ENCODE measurements at regions not wholly inside any gene's neighbourhood (a gene's known extent, or its start where the extent isn't known, plus 50 kb on each side); places are given as distances from the start of the nearest gene placed in this dataset.

DNA sequence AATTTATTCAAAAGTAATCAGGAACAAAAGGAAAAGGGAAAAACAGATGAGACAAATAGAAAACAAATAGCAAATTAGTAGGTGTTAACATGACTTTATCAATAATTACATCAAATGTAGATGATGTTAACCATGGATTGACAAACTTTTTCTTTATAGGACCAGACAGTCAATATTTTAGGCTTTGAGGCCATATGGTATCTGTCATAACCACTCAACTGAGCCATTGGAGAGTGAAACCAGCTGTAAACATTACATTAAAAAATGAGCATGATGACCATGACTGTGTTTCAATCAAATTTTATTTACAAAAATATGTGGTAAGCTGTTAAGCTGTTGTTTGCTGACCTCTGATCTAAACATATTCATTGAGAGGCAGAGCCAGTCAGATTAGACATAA is 118.5 kb upstream of the NWD2 start:
- DNase-seq = no peak

DNA sequence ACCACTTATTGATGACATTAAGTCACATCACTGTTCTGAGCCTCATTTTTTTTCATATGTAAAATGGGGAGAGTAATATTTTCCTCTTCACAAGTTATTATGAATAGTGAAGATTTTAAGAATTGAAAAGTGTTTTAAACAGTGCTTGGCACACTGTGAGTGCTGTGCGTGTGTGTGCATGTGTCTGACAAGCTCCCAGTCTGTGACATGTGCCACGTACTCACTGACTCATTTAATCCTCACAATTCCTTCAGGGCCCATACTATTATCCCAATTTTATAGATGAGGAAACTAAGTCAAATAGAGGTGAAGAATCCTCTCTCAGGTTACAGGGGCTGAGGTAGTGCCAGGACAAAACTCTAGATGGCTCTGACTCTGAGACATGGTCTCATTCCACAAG is 114.1 kb upstream of the NWD2 start:
- no peak for DNase-seq

DNA sequence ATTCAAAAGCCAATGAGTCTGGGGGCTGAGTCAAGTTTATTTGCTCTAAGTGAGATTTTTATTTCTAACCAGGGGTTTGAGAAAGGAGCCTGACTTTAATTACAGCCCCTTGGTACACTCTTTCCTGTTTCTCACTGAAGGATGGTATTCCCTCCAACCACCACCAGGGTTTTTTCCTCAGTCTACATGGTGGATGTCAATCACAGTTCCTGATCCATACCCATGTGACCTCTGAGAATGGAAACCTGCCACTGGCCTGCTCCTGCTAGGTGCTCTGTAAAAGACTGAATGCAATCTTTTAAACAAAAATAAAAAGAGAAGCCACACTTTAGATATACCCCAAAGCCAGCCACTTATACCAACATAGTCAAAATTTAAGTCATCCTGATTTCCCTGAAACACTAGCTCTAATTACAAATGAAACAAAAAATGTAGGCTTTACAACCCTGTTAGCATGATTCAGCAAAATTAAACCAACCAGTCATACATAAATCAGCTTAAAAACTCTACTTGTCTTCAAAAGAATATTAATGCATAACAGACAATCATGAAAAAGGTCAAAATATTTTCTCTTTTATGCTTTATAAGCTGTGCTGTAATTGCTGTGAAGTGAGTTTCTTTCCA is 112.1 kb upstream of the NWD2 start:
- no peak for DNase-seq

DNA sequence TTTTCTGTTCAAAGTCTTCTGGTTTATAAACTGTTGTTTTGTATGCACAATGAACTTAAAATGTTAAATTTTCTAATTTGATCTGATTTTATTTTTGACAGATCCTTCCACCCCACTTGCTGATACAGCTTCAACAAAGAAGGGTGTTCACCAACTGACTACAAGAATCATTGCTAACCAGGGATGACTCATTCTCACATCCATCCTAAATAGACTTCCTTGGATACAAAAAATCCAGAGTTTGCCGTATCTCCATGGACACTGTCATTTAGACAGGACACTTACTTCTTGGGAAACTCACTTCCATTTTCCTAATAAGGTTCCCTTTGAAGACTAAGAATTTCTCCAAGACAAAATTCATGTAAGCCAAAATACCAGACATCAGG is 111.6 kb upstream of the NWD2 start:
- no peak for DNase-seq

DNA sequence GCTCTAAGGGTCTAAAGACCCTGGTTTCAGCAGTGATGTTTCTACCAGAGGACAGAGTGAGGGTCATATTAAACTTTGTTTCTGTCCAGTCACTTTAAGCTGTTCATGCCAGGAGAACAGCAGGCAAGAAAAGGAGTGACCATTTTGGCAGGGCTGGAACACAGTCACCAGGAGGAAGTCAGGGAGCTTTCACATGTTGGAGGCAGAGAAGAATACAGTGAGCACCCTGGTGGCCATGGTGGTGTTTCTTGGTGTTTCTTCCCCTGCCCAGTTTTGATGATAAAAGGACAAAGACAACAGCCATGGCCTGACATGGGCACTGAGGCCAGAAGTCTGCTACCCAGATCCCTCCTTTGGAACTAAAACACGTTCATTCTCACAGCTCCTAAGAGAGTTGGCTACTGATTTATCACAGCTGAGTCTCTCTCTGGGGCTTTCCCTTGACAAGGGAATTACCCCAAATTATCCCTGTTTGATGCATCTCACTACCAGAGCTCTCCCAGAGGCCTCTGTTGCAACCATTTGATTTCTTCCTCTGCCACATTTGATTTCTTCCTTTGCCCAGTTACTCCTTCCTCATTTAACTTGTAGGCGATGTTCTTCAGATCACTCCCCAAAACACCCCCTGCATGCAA is 106.4 kb upstream of the NWD2 start:
- DNase-seq = no peak

DNA sequence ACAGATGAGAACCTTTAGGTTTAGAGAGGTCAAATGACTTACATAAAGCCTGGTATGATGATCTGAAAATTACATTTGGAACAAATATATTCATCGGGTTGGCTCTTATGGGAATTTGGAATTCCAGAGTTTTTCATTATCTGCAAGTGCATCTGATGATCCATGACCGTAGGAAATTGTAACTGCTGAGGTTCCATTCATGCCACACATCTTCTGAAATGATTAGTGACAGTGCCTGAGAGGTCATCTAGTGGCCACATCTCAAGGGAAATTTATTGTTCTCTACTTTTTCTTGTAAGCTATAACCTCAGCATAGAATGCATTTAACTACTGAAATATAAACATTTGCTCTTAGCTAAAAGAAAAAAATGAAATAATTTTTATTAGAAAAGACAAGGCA is 105.8 kb upstream of the NWD2 start:
- no peak for DNase-seq

DNA sequence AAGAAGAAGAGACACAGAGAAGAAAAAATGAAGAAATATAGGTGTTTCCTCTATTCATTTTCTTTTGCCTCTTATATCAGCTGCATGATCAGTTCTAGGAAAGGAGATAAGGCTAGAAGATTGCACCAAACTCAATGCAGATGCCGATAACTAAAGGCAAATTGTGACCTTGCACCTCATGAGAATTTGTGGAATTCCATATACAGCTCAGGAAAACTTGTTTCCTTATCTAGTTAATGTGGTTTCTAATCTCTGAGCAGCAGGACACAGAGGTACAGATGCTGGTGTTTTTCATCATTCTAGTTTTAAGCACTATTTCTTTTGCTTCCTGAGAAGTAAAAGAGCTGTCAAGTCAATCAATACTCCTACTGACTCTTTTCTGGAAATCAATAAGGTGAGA is 104.6 kb upstream of the NWD2 start:
- no peak for DNase-seq

DNA sequence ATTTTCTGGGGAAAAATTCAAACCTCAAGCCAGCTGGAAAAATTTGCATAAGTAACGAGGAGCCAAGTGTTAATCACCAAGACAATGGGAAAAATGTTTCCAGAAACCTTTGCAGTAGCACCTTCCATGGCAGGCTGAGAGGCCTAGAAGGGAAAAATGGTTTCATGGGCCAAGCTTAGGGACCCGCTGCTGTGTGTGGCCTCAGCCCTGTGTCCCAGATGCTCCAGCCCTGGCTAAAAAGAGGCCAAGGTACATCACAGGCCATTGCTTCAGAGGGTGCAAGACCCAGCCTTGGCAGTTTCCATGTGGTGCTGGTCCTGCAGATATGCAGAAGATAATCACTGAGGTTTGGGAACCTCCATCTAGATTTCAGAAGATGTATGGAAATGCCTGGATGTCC is 98.3 kb upstream of the NWD2 start:
- DNase-seq = no peak

DNA sequence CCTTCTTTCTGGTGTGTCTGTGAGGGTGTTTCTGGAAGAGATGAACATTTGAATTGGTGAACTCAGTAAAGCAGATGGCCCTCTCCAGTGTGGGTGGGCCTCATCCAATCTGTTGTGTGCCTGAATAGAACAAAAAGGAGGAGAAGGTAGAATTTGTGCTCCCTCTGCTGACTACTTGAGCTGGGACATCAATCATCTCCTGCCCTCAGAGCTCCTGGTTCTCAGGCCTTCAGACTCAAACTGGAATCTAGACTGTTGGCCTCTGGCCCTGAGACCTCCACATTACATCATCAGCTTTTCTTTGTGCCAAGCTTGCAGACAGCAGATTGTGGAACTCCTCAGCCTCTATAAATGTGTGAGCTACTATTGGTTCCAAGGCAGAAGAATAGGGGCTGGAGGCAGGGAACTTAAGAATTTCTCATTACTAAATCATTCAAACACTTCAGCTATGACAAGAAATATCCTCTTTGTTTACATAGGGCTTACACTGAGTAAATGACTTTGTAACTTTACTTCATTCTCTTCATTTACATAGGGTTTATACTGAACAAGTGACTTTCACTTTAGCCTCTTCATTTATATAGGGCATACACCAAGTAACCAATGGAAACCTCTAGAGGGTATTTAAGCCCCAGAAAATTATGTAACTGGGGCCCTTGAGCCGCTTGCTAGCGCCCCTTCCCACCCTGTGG is 86.9 kb upstream of the NWD2 start:
- no peak for DNase-seq

DNA sequence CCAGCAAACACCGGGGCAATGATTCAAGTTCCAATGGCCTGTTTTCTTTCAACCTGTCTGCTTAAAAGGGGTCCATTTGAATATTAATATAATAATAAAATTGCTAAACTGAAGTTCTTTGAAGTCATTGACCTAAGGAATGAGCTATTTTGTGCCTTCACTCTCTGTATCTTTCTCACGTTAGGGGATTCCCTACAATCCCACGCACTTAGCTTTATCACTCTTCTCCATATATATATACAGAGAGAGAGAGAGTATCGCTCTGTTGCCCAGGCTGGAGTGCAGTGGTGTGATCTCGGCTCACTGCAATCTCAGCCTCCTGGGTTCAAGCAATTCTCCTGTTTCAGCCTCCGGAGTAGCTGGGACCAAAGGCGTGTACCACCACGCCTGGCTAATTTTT is 83.9 kb upstream of the NWD2 start:
- no peak for DNase-seq

DNA sequence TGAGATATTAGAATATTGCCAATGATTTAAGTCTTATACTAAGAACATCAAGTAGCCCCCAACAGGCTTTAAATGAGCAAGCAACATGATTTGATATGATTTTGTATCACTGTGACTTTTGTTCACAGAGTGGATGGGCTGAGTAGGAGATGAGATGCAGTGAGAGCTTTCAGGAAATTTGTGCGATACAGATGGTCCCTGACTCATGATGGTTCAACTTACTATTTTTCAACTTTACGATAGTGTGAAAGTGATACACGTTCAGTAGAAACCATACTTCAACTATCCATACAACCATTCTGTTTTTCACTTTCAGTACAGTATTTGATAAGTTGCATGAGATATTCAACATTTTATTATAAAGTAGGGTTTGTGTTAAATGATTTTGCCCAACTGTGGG is 78.7 kb upstream of the NWD2 start:
- DNase-seq = no peak

DNA sequence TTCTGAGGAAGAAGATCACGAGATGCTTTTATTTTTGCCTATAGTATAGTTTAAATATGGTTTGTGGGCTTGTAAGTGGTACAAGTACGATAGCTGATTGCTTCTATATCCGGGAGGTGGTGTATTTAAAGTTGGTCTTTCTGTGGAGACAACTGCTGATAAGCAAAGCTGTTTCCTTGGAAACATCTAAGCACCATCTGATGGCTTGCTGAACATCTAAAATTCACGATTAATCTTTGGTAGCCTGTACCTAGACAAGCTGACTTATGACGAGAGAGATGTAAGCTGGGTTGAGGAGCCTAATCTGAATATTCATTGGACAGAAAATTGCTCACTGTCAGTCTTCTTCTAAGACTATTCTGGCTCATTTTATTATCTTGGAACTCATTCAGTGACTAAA is 74.6 kb upstream of the NWD2 start:
- DNase-seq = no peak

DNA sequence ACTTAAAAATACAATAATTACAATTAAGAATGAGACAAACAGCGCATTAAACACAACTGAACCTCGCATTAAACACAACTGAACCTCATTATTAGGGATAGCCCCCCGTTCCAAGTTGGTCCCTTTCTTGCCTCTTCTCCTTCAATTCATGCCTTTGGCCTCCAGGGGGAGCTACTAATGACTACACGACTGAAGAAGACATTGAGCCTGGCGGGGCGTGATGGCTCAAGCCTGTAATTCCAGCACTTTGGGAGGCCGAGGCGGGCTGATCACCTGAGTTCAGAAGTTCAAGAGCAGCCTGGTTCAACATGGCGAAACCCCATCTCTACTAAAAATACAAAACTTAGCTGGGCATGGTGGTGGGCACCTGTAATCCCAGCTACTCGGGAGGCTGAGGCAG is 56.4 kb upstream of the NWD2 start:
- no peak for DNase-seq
